OCI-LY7 (cell line): ENCODE measurements at regions not wholly inside any gene's neighbourhood (a gene's known extent, or its start where the extent isn't known, plus 50 kb on each side); places are given as distances from the start of the nearest gene placed in this dataset.

Experiments used
- CTCF ChIP-seq: fragments of 200-600 bp; sonication (generic); conservative IDR thresholded peaks from 2 replicates; pipeline ENCODE4 v1.5.1; 2014; ENCODE audit warnings: mild to moderate bottlenecking, antibody characterized with exemption, low read length, moderate library complexity, mixed read lengths
- EZH2phosphoT487 ChIP-seq: fragments of 200-600 bp; sonication (generic); IDR thresholded peaks from 2 replicates; pipeline ENCODE4 v1.6.1; 2018; ENCODE audit warnings: low read depth, borderline replicate concordance, mild to moderate bottlenecking, mixed run types, antibody characterized with exemption, low read length, moderate library complexity, mixed read lengths

DNA sequence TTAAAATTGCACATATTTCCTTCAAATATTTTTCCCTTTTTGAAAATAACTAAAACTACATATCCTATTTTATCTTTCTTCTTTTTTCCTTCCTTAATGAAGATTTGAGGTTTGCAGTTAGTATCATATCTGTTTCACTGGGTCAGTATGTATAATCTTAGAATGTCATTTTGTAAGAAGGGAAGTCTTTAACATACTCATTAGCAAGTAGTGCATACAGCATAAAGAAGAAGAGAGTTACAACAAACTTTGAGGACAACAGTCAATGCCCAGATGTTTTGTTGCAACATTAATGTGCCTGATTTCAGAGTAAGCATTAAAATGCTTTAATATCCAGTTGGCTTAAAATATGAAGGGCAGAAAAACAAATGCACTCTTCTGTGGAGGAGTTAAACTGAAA, 176.9 kb upstream of the FBXO33 start:
- TF ChIP-seq CTCF = no peak
- TF ChIP-seq EZH2phosphoT487 = no peak
